HFFc6 (cell line): ENCODE measurements at regions not wholly inside any gene's neighbourhood (a gene's known extent, or its start where the extent isn't known, plus 50 kb on each side); places are given as distances from the start of the nearest gene placed in this dataset.

Source experiments
- DNase-seq: peaks from one replicate; pipeline ENCODE4 v3.0.0-alpha.2; 2018
- H3K27ac Mint-ChIP-seq: 2 replicates; pipeline ENCODE4 v1.8.0; 2020; ENCODE audit warnings: mild to moderate bottlenecking, mixed read lengths
- H3K27me3 Mint-ChIP-seq: 2 replicates; pipeline ENCODE4 v1.8.0; 2021; ENCODE audit warnings: mild to moderate bottlenecking, moderate library complexity, mixed read lengths; ENCODE audit not compliant: insufficient read depth
- H3K36me3 Mint-ChIP-seq: 2 replicates; pipeline ENCODE4 v1.8.0; 2021; ENCODE audit warnings: low read depth, mixed read lengths
- H3K4me1 Mint-ChIP-seq: 2 replicates; pipeline ENCODE4 v1.8.0; 2020; ENCODE audit warnings: low read depth, mixed read lengths
- H3K4me3 Mint-ChIP-seq: 2 replicates; pipeline ENCODE4 v1.8.0; 2020; ENCODE audit warnings: mild to moderate bottlenecking, moderate library complexity, mixed read lengths
- H3K9me3 Mint-ChIP-seq: 2 replicates; pipeline ENCODE4 v1.8.0; 2020; ENCODE audit warnings: mild to moderate bottlenecking, mixed read lengths
- TF ChIP-seq, protein P1 (sequence below): fragments of 200-600 bp; sonication (generic); IDR thresholded peaks from 2 replicates; pipeline ENCODE4 v1.5.0; 2021; ENCODE audit warnings: antibody characterized with exemption, mild to moderate bottlenecking

DNA sequence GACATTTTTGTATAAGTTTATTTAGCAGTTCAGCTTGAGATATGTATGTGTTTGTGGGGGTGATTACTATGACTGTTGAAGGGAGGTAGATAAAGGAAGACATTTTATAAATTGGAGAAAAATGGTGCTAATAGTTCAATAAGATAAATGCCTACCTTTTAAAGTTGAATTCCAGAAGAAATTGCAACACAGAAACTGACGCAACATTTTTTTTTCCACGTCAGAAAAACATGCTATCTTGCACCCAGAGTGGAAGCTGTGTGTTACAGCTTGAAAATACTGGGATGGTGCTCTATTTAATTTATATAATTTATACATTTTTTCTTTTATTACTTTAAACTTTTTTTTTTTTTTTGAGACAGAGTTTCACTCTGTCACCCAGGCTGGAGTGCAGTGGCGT is 171.7 kb downstream of the WNT5A start:
- Mint-ChIP-seq H3K4me1 (peaks cover 6% of the 10 kb centered on the region), H3K27ac (no peak overlapping the region), H3K9me3 (no peaks in the 10 kb centered on the region), H3K27me3 (no peaks in the 10 kb centered on the region; the same call in 1 of the 2 replicates), H3K4me3 (no peak overlapping the region), H3K36me3 (no peaks in the 10 kb centered on the region)
- no peak for DNase-seq
- TF ChIP-seq, protein P1, sequence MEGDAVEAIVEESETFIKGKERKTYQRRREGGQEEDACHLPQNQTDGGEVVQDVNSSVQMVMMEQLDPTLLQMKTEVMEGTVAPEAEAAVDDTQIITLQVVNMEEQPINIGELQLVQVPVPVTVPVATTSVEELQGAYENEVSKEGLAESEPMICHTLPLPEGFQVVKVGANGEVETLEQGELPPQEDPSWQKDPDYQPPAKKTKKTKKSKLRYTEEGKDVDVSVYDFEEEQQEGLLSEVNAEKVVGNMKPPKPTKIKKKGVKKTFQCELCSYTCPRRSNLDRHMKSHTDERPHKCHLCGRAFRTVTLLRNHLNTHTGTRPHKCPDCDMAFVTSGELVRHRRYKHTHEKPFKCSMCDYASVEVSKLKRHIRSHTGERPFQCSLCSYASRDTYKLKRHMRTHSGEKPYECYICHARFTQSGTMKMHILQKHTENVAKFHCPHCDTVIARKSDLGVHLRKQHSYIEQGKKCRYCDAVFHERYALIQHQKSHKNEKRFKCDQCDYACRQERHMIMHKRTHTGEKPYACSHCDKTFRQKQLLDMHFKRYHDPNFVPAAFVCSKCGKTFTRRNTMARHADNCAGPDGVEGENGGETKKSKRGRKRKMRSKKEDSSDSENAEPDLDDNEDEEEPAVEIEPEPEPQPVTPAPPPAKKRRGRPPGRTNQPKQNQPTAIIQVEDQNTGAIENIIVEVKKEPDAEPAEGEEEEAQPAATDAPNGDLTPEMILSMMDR = no peak

DNA sequence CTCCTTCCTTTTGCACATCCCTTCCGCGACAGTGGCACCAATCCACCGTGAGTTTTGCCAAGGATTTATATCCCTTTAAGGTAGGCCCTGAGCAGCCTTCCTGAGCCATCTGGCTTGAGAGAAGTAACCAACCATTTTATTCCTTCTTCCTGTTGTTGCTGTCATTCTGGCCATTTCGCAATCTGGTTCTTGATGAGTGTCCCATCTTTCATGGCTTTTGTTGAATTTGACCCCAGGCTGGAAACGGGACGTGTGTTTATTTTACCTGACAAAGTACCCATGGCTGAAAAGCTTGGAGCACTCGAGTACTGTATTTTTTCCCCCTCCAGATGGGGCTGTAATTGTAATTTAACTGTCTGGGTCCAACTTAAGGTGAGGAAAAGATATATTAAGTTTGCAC is 173.4 kb downstream of the WNT5A start:
- no peaks in the 10 kb centered on the region for H3K36me3 Mint-ChIP-seq
- no peak overlapping the region for H3K27ac Mint-ChIP-seq
- H3K27me3 Mint-ChIP-seq = no peaks in the 10 kb centered on the region; the same call in none of the 2 replicates
- H3K4me1 Mint-ChIP-seq = peaks cover 16% of the 10 kb centered on the region
- H3K9me3 Mint-ChIP-seq = no peaks in the 10 kb centered on the region
- TF ChIP-seq, protein P1 = no peak
- DNase-seq = no peak
- no peak overlapping the region for H3K4me3 Mint-ChIP-seq

DNA sequence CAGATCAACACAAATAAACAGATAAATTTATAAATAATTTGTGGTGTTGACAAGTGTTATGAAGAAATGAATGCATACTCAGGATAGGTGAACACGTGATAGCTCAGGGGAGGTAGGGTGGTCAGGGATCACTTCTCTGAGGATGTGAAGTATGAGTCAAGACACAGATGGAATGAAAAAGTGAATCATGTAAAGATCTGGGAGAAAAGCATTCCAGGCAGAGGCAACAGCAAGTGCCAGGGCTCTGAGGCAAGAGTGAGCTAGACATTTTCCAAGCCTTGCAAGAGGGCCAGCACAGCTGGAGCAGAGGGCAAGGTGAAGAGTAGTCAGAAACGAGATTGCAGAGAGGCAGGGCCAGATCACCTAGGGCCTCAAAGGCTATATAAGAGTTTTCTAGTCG is 177.8 kb downstream of the WNT5A start:
- Mint-ChIP-seq H3K4me1 (peaks cover 22% of the 10 kb centered on the region), H3K27me3 (no peaks in the 10 kb centered on the region; the same call in none of the 2 replicates), H3K36me3 (no peaks in the 10 kb centered on the region), H3K9me3 (no peaks in the 10 kb centered on the region), H3K27ac (no peak overlapping the region; the same call in 1 of the 2 replicates), H3K4me3 (no peak overlapping the region)
- DNase-seq = peak; percentile 21
- TF ChIP-seq, protein P1 = no peak

DNA sequence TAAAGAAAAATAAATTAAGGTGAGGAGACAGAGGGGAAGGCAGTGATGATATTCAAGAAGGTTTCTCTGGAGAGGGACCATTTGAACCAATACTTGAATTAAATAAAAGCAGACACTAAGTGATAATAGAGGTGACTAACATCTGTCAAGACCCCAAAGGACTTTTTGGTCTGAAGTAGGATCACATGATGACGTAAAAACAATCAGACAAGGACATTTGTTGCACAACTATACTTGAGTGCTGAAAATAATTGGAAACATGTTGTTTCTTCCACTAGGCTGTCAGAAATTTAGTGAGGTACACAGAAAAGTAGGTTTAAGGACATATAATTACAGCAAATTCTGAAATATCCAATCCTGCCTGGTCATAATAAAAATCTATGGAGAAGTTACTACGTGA is 179.5 kb downstream of the WNT5A start:
- H3K4me1 Mint-ChIP-seq = peaks cover 22% of the 10 kb centered on the region
- no peak overlapping the region for H3K27ac Mint-ChIP-seq
- H3K27me3 Mint-ChIP-seq = no peaks in the 10 kb centered on the region; the same call in 1 of the 2 replicates
- H3K9me3 Mint-ChIP-seq = no peaks in the 10 kb centered on the region
- no peaks in the 10 kb centered on the region for H3K36me3 Mint-ChIP-seq
- DNase-seq = no peak
- TF ChIP-seq, protein P1 = no peak
- H3K4me3 Mint-ChIP-seq = no peak overlapping the region

DNA sequence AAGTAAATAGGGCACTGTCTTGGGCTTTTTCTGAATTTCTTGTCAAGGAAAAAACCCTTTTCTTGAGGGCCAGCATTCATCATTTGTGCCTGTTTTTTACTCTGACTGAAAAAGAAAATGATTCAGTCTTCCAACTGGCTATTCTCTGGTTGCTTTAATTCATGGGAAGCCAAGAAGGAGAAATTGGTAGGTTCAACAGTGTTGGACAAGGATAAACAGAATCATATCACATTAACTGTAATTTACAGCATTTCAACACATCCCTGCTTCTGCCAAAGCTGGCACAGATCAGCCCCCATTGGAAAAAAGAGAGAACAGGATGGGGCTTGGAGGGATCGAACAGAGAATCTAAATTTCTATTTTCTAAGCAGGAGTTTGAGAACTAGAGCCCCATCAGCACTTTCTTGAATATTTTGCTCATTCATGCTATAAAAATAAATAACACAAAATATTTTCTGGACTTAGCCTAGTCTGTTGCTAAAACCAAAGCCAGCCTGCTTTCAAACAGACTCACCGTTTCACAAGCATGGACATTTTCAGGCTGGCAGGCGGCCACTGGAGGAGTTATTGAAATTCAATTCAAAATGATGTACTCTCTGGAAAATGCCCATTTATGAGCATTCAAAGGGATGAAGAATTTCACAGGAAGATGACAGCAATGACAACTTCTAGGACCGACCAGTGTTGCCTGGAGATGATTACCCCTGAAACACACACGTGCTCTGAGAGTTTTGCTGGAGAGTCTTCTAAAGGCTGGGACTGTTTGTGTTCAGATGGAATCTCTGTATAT is 181.2 kb downstream of the WNT5A start:
- H3K4me1 Mint-ChIP-seq = peaks cover 22% of the 10 kb centered on the region
- TF ChIP-seq, protein P1 = no peak
- peak; percentile 2 for DNase-seq
- H3K36me3 Mint-ChIP-seq = no peaks in the 10 kb centered on the region
- no peak overlapping the region; the same call in 1 of the 2 replicates for H3K27ac Mint-ChIP-seq
- H3K27me3 Mint-ChIP-seq = no peaks in the 10 kb centered on the region; the same call in 1 of the 2 replicates
- no peaks in the 10 kb centered on the region for H3K9me3 Mint-ChIP-seq
- no peak overlapping the region; the same call in 1 of the 2 replicates for H3K4me3 Mint-ChIP-seq
